BE2C (cell line): ENCODE measurements at regions not wholly inside any gene's neighbourhood (a gene's known extent, or its start where the extent isn't known, plus 50 kb on each side); places are given as distances from the start of the nearest gene placed in this dataset.

ENCODE experiments used
- DNase-seq: peaks from one replicate; pipeline ENCODE4 v3.0.0-alpha.2; 2020
- H3K27me3 ChIP-seq: fragments of 250-450 bp; sonication (Bioruptor Pico); 2 replicates; pipeline ENCODE4 v1.5.1; 2020; ENCODE audit warnings: mild to moderate bottlenecking
- H3K36me3 ChIP-seq: fragments of 250-450 bp; sonication (Bioruptor Pico); 2 replicates; pipeline ENCODE4 v1.5.1; 2020; ENCODE audit warnings: mild to moderate bottlenecking
- H3K4me1 ChIP-seq: fragments of 250-450 bp; sonication (Bioruptor Pico); 2 replicates; pipeline ENCODE4 v1.5.1; 2020
- H3K4me3 ChIP-seq: 2 replicates; pipeline ENCODE4 v1.5.1; 2011; ENCODE audit warnings: low read depth, low read length
- H3K9me3 ChIP-seq: fragments of 250-450 bp; sonication (Bioruptor Pico); 2 replicates; pipeline ENCODE4 v1.5.1; 2020
- CTCF ChIP-seq: IDR thresholded peaks from 2 replicates; pipeline ENCODE4 v1.5.1; 2012; ENCODE audit warnings: mild to moderate bottlenecking, low read depth, low read length

GRCh38 chr10:100685331-100685730 lies 60.1 kb upstream of the PAX2 start:
- H3K36me3 ChIP-seq, result no peaks in the 10 kb centered on the region
- TF ChIP-seq CTCF, result no peak
- no peak for DNase-seq
- H3K27me3 ChIP-seq, result no peaks in the 10 kb centered on the region
- peaks cover 32% of the 10 kb centered on the region for H3K4me1 ChIP-seq
- H3K4me3 ChIP-seq, result no peak overlapping the region
- no peaks in the 10 kb centered on the region for H3K9me3 ChIP-seq

- H3K4me3 ChIP-seq, result no peak overlapping the region
- H3K4me1 ChIP-seq, result peaks cover 28% of the 10 kb centered on the region
- peak; percentile 38 for DNase-seq
- H3K36me3 ChIP-seq, result no peaks in the 10 kb centered on the region
- no peak for TF ChIP-seq CTCF
- no peaks in the 10 kb centered on the region for H3K27me3 ChIP-seq
- H3K9me3 ChIP-seq, result no peaks in the 10 kb centered on the region
These were observed 58.0 kb upstream of the PAX2 start for GRCh38 chr10:100687143-100688003.

- H3K36me3 ChIP-seq, result no peaks in the 10 kb centered on the region
- H3K4me3 ChIP-seq, result no peak overlapping the region
- H3K27me3 ChIP-seq, result no peaks in the 10 kb centered on the region
- no peak for DNase-seq
- no peak for TF ChIP-seq CTCF
- H3K4me1 ChIP-seq, result peaks cover 27% of the 10 kb centered on the region
- no peaks in the 10 kb centered on the region for H3K9me3 ChIP-seq
These were observed 57.2 kb upstream of the PAX2 start for GRCh38 chr10:100688201-100688600.

- no peak for TF ChIP-seq CTCF
- Histone ChIP-seq H3K4me3 (no peak overlapping the region), H3K9me3 (no peaks in the 10 kb centered on the region), H3K36me3 (no peaks in the 10 kb centered on the region), H3K4me1 (no peaks in the 10 kb centered on the region), H3K27me3 (no peaks in the 10 kb centered on the region)
- DNase-seq, result no peak
These were observed 51.6 kb upstream of the PAX2 start for GRCh38 chr10:100693821-100694220.
